ENCODE measurements at regions not wholly inside any gene's neighbourhood (a gene's known extent, or its start where the extent isn't known, plus 50 kb on each side); places are given as distances from the start of the nearest gene placed in this dataset.

DNA sequence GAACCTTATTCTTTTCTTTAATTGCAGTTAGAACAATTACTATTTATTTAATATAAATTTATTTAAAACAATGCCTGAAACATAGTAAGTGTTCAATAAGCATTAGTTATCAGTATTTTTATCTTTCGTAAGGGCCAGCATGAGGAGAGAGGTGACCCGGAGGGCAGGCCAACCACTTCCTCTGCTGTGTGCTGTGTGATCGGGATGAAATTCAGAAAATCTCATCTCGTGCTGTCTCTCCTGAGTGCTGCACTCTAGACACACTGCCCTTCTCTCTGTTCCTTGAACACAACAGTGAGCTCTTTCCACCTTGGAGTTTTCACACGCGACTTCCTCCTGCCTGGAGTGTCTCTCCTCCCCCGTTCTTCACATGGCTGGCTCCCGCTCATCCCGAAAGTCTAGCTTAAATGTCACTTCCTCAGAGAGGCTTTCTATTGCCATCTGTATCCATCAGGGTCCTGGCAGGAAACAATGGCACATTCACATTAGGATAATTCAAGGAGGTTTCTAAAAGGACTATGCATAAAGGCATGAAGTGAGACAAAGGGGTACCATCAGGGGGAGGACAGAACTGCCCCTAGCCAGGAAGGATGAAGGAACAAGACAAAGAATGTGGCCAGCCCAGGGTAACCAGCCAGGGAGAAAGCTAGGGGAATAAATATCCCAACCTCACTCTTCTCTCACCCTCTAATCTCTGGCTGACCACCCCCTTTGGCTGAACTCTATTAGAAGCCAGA, 142.6 kb upstream of the GJB5 start:
- H3K4me3 ChIP-seq = no peak overlapping the region
- H3K36me3 ChIP-seq = no peaks in the 10 kb centered on the region
- intact Hi-C loops (cut with DNase I; ENCODE audit: low total_unique reads) = no loop called here
- H3K9me3 ChIP-seq = no peaks in the 10 kb centered on the region
- no peaks in the 10 kb centered on the region for H3K4me1 ChIP-seq
- DNase-seq = no peak
- no peak overlapping the region for H3K27ac ChIP-seq
- H3K27me3 ChIP-seq = peaks cover 0 to 48% (median 4%) of the 10 kb centered on the region in 3 donors
- no peak for TF ChIP-seq POLR2A (IDR thresholded peaks at IDR 0.05)
- no peak for TF ChIP-seq POLR2AphosphoS5 (IDR thresholded peaks at IDR 0.05)
- TF ChIP-seq, protein P1, sequence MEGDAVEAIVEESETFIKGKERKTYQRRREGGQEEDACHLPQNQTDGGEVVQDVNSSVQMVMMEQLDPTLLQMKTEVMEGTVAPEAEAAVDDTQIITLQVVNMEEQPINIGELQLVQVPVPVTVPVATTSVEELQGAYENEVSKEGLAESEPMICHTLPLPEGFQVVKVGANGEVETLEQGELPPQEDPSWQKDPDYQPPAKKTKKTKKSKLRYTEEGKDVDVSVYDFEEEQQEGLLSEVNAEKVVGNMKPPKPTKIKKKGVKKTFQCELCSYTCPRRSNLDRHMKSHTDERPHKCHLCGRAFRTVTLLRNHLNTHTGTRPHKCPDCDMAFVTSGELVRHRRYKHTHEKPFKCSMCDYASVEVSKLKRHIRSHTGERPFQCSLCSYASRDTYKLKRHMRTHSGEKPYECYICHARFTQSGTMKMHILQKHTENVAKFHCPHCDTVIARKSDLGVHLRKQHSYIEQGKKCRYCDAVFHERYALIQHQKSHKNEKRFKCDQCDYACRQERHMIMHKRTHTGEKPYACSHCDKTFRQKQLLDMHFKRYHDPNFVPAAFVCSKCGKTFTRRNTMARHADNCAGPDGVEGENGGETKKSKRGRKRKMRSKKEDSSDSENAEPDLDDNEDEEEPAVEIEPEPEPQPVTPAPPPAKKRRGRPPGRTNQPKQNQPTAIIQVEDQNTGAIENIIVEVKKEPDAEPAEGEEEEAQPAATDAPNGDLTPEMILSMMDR (IDR thresholded peaks at IDR 0.05) = no peak
- no peak for TF ChIP-seq EP300 (IDR thresholded peaks at IDR 0.05)
- 61 to 75% (median 73%) methylated on average over 9 of the region's 9 CpGs for WGBS, 5 donors

DNA sequence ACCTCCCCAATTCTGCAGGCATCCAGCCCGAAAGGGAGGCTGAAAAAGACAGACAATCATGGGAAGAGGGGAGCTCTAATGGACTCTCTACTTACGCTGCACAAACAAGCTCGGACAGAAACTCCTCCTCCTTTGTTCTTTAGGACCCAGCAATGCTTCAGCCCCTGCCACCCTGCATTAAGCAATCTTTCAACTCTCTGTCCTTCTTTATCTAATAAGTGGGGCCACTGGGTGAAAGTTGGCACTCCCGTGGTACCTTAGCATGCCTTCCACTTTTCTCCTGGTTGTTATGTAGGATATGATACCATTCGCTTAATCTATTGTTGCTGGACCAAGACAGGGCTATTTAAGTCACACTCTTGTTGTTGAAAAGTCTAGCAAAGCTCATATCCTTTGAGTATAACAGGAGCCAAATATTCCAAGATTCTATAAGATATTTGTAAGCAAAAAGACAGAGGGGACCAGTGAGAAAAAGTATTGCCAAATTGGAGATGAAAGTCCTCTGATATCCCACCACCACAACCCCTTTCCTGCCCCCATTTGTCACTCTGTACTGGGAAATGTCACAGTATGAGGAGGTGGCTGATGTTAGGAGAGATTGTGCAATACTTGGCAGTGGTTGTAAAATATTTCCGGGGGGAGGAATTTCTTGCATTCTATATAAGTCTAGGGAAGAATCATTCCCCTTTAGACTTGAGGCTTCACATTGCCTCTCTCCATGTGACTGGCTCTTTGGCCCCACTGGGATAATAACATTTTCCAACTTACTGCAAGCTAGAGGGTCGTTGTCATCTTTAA, 137.3 kb upstream of the GJB5 start:
- peak in 1 of 2 donors; percentile 3 for DNase-seq
- Histone ChIP-seq H3K27ac (no peak overlapping the region), H3K4me1 (no peaks in the 10 kb centered on the region), H3K36me3 (no peaks in the 10 kb centered on the region), H3K9me3 (no peaks in the 10 kb centered on the region), H3K4me3 (no peak overlapping the region), H3K27me3 (peaks cover 0 to 59% (median 9%) of the 10 kb centered on the region in 3 donors)
- TF ChIP-seq EP300 (IDR thresholded peaks at IDR 0.05) = no peak
- TF ChIP-seq, protein P1 (IDR thresholded peaks at IDR 0.05) = no peak
- TF ChIP-seq POLR2AphosphoS5 (IDR thresholded peaks at IDR 0.05) = no peak
- TF ChIP-seq POLR2A (IDR thresholded peaks at IDR 0.05) = no peak
- intact Hi-C loops (cut with DNase I; ENCODE audit: low total_unique reads) = no loop called here
- WGBS, 5 donors = 51 to 66% (median 59%) methylated on average over 7 of the region's 7 CpGs

GRCh38 chr1:34618381-34618780, 136.5 kb upstream of the GJB5 start:
- Histone ChIP-seq H3K4me3 (no peak overlapping the region), H3K9me3 (no peaks in the 10 kb centered on the region), H3K27me3 (peaks cover 0 to 55% (median 9%) of the 10 kb centered on the region in 3 donors), H3K27ac (no peak overlapping the region), H3K36me3 (no peaks in the 10 kb centered on the region), H3K4me1 (no peaks in the 10 kb centered on the region)
- DNase-seq = no peak
- TF ChIP-seq POLR2AphosphoS5 (IDR thresholded peaks at IDR 0.05) = no peak
- no peak for TF ChIP-seq POLR2A (IDR thresholded peaks at IDR 0.05)
- no peak for TF ChIP-seq EP300 (IDR thresholded peaks at IDR 0.05)
- TF ChIP-seq, protein P1 (IDR thresholded peaks at IDR 0.05) = no peak
- WGBS, 5 donors = 57 to 90% (median 68%) methylated on average over 2 to 3 of the region's 3 CpGs
- intact Hi-C loops (cut with DNase I; ENCODE audit: low total_unique reads) = no loop called here

- WGBS, 5 donors = 61 to 77% (median 68%) methylated on average over 4 of the region's 4 CpGs
- TF ChIP-seq, protein P1 (IDR thresholded peaks at IDR 0.05) = no peak
- TF ChIP-seq EP300 (IDR thresholded peaks at IDR 0.05) (no peak), POLR2AphosphoS5 (IDR thresholded peaks at IDR 0.05) (no peak), POLR2A (IDR thresholded peaks at IDR 0.05) (no peak)
- DNase-seq = no peak
Observed at GRCh38 chr1:34619256-34619655, 135.6 kb upstream of the GJB5 start.

More at GRCh38 chr1:34619256-34619655, 135.6 kb upstream of the GJB5 start:
- H3K27ac ChIP-seq = no peak overlapping the region
- H3K4me1 ChIP-seq = no peaks in the 10 kb centered on the region
- no peak overlapping the region for H3K4me3 ChIP-seq
- intact Hi-C loops (cut with DNase I; ENCODE audit: low total_unique reads) = no loop called here
- H3K27me3 ChIP-seq = peaks cover 0 to 55% (median 9%) of the 10 kb centered on the region in 3 donors
- H3K36me3 ChIP-seq = no peaks in the 10 kb centered on the region
- H3K9me3 ChIP-seq = no peaks in the 10 kb centered on the region
